ENCODE measurements at regions not wholly inside any gene's neighbourhood (a gene's known extent, or its start where the extent isn't known, plus 50 kb on each side); places are given as distances from the start of the nearest gene placed in this dataset.

- H3K27ac Mint-ChIP-seq: no peak overlapping the region
- Histone ChIP-seq H3K9me3 (ENCODE audit: control extremely low read depth in 1 of 3, control insufficient read depth in 2 of 3, insufficient read depth in 1 of 3, low read length in 2 of 3) (peaks cover 0 to 17% (median 0%) of the 10 kb centered on the region in 3 donors), H3K27ac (ENCODE audit: low read length in 2 of 2) (no peak overlapping the region), H3K4me2 (replicated peaks; ENCODE audit: low read depth, low read length, poor library complexity, severe bottlenecking) (no peak overlapping the region), H2AFZ (ENCODE audit: insufficient read depth, low read depth, low read length, poor library complexity, severe bottlenecking) (no peak overlapping the region), H3K36me3 (replicated peaks in 1 of 2; ENCODE audit: control extremely low read depth in 1 of 2, control insufficient read depth in 1 of 2, extremely low read depth in 1 of 2, insufficient read depth in 2 of 2, low read length in 1 of 2) (no peaks in the 10 kb centered on the region), H3K27me3 (replicated peaks in 1 of 4; ENCODE audit: control extremely low read depth in 1 of 4, control insufficient read depth in 3 of 4, insufficient read depth in 4 of 4, low read length in 3 of 4) (no peaks in the 10 kb centered on the region), H3K79me2 (ENCODE audit: control insufficient read depth, insufficient read depth, low read length) (no peaks in the 10 kb centered on the region), H3K9ac (ENCODE audit: low read length) (no peak overlapping the region), H3K4me3 (ENCODE audit: control extremely low read depth in 1 of 5, extremely low read depth in 1 of 5, insufficient read depth in 1 of 5, low read depth in 2 of 5, low read length in 4 of 5) (no peak overlapping the region), H4K20me1 (ENCODE audit: control insufficient read depth, insufficient read depth, low read length, poor library complexity, severe bottlenecking) (no peaks in the 10 kb centered on the region), H3K4me1 (ENCODE audit: control insufficient read depth in 2 of 2, insufficient read depth in 2 of 2, low read length in 2 of 2) (no peaks in the 10 kb centered on the region)
- ATAC-seq (ENCODE audit: low read depth): no peak
- ChIA-PET CTCF (no interaction called here), POLR2A (no interaction called here)
- intact Hi-C loops (cut with micrococcal nuclease): no loop called here
- TF ChIP-seq CTCF (IDR thresholded peaks at IDR 0.05) (no peak), EZH2 (IDR thresholded peaks at IDR 0.05; ENCODE audit: borderline replicate concordance, insufficient read depth, low read depth, low read length, poor library complexity, severe bottlenecking) (no peak)
- WGBS (ENCODE audit: insufficient coverage): 88% methylated on average over 15 of the region's 15 CpGs
- no peak for DNase-seq
- no peaks in the 10 kb centered on the region for H3K4me1 Mint-ChIP-seq
- no peaks in the 10 kb centered on the region for H3K27me3 Mint-ChIP-seq
- H3K4me3 Mint-ChIP-seq: no peak overlapping the region
- no peaks in the 10 kb centered on the region for H3K9me3 Mint-ChIP-seq (ENCODE audit: insufficient read depth)
Measured at GRCh38 chr13:111899714-111900389, 167.1 kb upstream of the SOX1 start.

- Mint-ChIP-seq H3K27me3 (no peaks in the 10 kb centered on the region), H3K27ac (no peak overlapping the region), H3K9me3 (ENCODE audit: insufficient read depth) (peaks cover 2% of the 10 kb centered on the region), H3K4me1 (no peaks in the 10 kb centered on the region), H3K4me3 (no peak overlapping the region)
- CTCF ChIA-PET: no interaction called here
- H3K9me3 ChIP-seq (ENCODE audit: control extremely low read depth in 1 of 3, control insufficient read depth in 2 of 3, insufficient read depth in 1 of 3, low read length in 2 of 3): peaks cover 0 to 20% (median 0%) of the 10 kb centered on the region in 3 donors
- DNase-seq (no peak), ATAC-seq (ENCODE audit: low read depth) (no peak)
- intact Hi-C loops (cut with micrococcal nuclease): no loop called here
- no peak overlapping the region for H3K4me2 ChIP-seq (replicated peaks; ENCODE audit: low read depth, low read length, poor library complexity, severe bottlenecking)
- POLR2A ChIA-PET: no interaction called here
- no peaks in the 10 kb centered on the region for H3K4me1 ChIP-seq (ENCODE audit: control insufficient read depth in 2 of 2, insufficient read depth in 2 of 2, low read length in 2 of 2)
- no peaks in the 10 kb centered on the region for H4K20me1 ChIP-seq (ENCODE audit: control insufficient read depth, insufficient read depth, low read length, poor library complexity, severe bottlenecking)
- H3K27me3 ChIP-seq (replicated peaks in 1 of 4; ENCODE audit: control extremely low read depth in 1 of 4, control insufficient read depth in 3 of 4, insufficient read depth in 4 of 4, low read length in 3 of 4): no peaks in the 10 kb centered on the region
- H3K79me2 ChIP-seq (ENCODE audit: control insufficient read depth, insufficient read depth, low read length): no peaks in the 10 kb centered on the region
- no peak overlapping the region for H3K9ac ChIP-seq (ENCODE audit: low read length)
- TF ChIP-seq CTCF (IDR thresholded peaks at IDR 0.05): no peak
- TF ChIP-seq EZH2 (IDR thresholded peaks at IDR 0.05; ENCODE audit: borderline replicate concordance, insufficient read depth, low read depth, low read length, poor library complexity, severe bottlenecking): no peak
- 74% methylated on average over 17 of the region's 26 CpGs for WGBS (ENCODE audit: insufficient coverage)
- no peak overlapping the region for H3K4me3 ChIP-seq (ENCODE audit: control extremely low read depth in 1 of 5, extremely low read depth in 1 of 5, insufficient read depth in 1 of 5, low read depth in 2 of 5, low read length in 4 of 5)
- H3K27ac ChIP-seq (ENCODE audit: low read length in 2 of 2): no peak overlapping the region
- no peak overlapping the region for H2AFZ ChIP-seq (ENCODE audit: insufficient read depth, low read depth, low read length, poor library complexity, severe bottlenecking)
- no peaks in the 10 kb centered on the region for H3K36me3 ChIP-seq (replicated peaks in 1 of 2; ENCODE audit: control extremely low read depth in 1 of 2, control insufficient read depth in 1 of 2, extremely low read depth in 1 of 2, insufficient read depth in 2 of 2, low read length in 1 of 2)
Measured at GRCh38 chr13:111900390-111901131, 166.4 kb upstream of the SOX1 start.

All from B cell (primary cell).